ENCODE measurements at regions not wholly inside any gene's neighbourhood (a gene's known extent, or its start where the extent isn't known, plus 50 kb on each side); places are given as distances from the start of the nearest gene placed in this dataset.

- no peak for DNase-seq
Measured at GRCh38 chr1:48052923-48053291, 55.7 kb upstream of the TRABD2B start.

DNA sequence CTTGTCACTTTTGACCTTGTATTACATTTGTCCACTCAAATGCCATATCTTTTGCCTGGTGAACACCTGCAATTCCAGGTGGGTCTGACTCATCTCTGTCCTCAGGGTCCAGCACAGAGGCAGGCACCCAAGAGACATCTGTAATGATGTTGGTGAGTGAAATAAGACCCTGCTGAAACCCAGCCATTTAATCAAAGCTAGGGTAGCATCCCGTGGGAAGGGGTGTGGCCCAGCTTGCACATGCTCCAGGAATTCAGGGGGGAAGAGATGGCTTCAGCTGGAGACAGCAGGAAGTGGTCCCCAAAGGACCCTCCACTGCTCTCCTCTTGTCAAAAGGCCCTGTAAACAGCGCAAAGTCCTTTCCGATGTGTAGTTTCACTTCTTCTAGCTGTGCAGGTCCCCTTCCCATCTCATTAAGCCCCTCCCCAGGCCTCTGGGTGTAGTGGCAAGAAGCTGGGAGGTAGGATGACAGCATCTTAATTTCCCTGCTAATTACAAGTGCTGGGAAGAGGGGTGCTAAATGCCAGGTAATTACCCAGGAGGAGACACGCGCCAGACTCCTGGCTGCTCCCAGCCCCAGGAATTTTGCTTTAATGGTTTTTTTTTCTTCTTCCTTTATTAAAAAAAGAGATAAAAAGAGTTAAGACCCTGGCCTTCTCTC, 54.4 kb upstream of the TRABD2B start:
- DNase-seq: no peak

DNA sequence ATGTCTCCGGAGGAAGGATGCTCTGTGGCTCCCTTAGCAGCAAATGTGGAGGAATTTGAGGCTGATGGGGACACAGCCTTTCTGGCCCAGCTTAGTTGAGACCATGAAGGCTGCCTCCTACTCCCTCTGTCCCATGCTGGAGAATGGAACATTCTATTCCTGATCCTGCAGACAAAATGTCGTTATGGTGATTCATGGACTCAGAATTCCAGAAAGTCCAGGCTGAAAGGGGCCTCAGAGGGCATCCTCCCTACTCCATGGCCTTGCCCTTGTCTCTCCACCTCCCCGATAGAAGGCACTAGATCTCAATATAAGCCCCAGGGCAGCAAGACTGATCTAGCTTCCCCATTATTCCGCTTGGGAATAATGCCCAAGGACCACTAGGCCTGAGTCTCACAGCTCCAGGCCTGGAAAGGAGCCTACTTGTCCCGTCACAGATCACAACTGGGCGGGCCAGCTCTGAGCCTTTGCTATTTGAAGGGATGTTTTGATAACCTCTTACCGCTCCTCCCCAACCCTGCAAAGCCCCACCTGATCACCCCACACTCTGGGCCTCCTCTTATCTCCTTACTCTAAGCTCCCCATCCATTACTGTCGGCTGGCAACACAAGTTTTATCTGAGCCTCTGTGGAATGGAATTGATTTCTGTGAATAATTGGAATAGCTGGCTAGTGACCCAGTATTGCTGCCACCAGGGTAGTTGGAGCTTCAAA, 52.8 kb upstream of the TRABD2B start:
- DNase-seq: no peak

GRCh38 chr1:48048980-48049379, 51.8 kb upstream of the TRABD2B start:
- no peak for DNase-seq

DNA sequence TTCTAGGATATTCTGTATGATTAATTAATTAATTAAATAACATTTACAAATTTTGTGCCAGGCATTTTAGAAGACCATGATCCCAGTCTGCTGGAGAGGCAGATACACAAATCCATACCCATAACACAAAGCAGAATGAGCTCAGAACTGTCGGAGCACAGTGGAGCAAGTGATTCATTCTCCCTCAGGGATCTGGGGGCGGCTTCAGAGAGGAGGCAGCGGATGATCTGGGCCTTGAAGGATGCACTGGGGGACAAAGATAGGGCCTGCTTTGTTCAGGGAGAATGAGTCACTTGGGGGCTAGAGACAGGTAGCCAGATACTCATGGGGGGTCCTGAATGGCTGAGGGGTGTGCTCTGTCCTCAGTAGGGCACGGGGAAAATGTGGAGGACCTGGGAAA, 50.9 kb upstream of the TRABD2B start:
- no peak for DNase-seq

GRCh38 chr1:48047116-48047515, 49.9 kb upstream of the TRABD2B start:
- DNase-seq: no peak

Data from T-helper 2 cell (primary cell).